HL-60/S4 (cell line): ENCODE measurements at regions not wholly inside any gene's neighbourhood (a gene's known extent, or its start where the extent isn't known, plus 50 kb on each side); places are given as distances from the start of the nearest gene placed in this dataset.

ENCODE experiments used
- in situ Hi-C: fragments of 300-500 bp; cut with MboI; formaldehyde crosslinking; loops from 2 replicates; pipeline ENCODE4 v1.14.3; 2022; ENCODE audit warnings: low sequenced_read_pairs

DNA sequence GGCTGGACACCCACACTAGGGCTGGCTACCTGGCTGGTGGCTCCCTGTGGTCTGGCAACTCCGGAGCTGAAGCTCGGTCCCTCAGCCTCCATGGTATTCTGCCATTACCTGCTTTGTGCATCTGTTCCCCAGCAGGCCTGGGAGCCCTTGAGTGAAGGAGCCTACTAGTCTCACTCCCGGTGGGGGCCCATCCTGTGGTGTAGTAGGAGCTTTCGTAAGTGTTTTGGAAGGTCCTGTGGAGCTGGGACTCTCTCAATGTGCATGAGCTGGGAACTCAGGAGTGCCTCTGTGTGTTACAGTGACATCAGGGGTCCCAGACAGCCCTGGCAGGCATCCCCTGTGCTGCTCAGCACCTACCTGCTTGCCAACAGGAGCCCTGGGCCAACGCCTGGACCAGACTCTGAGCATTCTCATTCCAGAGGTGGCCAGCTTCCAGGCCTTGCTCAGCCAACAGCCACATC is 267.1 kb downstream of the GADD45G start:
- in situ Hi-C loops: no loop called here

DNA sequence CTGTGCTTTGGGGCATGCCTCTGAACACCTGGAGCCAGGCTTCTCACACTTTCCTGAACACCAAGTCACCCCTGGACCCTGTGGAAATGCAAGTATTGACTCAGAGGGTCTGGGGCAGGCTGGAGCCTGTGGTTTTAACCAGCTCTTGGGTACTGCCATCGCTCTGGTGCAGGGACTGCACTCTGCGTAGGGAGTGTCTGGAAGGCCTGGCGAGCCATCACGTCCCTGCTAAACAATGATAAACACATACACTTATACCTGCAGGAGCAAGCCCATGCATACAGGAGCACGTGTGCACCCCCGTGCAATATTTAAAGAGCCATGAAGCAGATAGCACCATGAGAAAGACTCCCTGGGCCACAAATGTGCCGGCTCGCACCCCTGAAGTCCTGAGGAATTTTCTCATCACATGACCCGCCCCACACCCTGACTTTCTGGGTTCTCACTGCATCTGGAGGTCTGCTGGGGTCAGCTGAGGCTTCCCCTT is 267.7 kb downstream of the GADD45G start:
- in situ Hi-C loops: no loop called here

DNA sequence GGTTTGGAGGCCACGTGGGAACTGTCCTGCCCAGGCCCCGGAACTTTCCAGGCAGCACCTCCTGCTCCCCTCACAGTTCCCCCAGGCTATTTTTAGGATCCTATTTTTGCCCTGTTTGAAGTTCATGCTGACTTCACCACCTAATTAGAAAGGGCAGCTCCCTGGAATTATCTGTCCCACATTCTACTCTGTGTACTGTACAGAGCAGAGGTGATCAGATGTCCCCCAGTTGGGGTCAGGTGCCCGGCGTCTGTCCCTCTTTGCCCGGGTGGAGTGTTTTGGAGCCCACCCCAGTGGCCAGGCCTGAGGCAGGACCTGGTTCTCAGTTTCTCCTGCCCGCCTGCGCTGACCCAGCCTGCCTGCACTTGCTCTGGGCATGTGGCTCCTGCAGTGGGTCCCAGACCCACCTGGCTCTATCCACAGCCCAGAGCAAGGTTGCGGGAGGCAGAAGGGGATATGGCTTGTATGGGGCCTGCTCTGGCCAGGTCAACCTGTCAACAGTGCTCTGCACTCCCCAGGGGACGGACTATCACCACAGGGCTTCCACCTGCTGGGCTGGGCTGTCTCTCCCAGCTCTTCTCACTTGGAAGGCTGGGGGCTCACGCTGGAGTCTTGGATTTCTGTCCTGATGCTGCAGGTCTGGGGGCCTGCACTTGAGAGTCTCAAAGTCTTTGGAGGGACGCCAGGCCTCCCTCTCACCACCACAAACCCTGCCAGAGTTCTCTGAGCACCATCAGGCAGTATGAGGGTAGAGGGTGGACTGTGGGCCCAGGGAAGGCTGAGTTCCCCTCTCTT is 268.3 kb downstream of the GADD45G start:
- in situ Hi-C loops: no loop called here

DNA sequence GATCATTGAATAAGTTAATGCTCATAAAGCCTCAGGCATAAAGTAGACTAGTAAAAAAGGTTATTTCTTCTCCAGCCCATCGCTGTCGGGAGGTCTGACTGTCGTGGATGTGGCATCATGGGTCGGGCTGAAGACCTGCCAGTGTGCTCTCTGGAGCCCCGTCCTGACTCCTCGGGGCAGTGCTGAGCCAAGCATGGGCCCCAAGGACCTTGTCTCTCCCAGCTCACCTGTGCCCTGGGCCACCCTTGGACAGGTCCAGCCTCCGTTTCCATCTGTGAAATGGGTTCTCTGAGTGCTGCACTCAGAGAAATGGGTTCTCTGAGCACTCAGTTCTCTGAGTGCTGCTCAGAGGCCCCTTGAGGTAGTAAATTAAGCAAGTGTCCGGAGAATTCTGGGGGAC is 269.0 kb downstream of the GADD45G start:
- in situ Hi-C loops: no loop called here

DNA sequence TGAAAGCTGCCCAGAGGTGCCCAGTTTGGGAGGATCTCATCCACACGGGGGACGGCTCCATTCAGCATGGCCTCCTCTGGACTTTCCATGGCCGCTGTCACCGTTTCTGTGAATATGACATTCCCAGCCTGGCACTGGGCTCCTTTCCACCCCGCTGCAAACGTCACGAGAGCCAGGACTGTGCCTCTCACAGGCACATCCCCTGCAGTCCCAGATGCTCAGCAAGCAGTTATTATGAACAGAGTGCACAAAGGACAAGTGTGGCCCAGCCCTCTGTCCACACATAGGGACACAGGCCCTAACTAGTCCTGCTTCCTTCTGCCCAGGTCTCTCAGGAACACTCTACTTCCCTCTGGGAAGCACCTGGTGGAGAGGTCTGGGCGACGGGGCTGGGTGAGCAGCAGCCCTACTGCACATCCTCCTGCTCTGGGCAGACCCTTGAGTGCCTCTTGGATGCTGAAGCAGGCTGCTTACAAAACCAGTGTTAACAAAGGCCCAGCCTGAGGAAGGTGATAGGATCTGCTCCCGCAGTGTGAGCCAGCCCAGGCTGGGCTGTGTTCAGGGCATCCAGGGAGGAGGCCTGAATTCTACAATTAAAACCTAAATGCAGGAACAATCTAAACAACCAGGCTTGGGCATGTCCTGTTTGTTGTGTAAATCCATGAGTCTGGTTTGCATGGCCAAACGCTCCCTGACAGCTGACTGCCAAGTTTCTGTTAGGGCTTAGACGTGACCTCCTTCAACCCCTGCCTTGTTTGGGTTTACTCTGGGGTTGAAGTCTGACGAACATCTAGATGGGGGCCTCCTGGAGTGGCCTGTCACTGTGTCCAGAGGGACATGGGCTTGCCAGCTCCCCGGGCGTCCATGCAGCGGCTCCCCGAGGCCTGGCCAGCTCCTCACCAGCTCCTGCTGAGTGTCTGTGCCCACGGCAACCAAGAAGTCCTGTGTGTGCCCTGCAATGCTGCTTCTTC is 269.8 kb downstream of the GADD45G start:
- in situ Hi-C loops: no loop called here

DNA sequence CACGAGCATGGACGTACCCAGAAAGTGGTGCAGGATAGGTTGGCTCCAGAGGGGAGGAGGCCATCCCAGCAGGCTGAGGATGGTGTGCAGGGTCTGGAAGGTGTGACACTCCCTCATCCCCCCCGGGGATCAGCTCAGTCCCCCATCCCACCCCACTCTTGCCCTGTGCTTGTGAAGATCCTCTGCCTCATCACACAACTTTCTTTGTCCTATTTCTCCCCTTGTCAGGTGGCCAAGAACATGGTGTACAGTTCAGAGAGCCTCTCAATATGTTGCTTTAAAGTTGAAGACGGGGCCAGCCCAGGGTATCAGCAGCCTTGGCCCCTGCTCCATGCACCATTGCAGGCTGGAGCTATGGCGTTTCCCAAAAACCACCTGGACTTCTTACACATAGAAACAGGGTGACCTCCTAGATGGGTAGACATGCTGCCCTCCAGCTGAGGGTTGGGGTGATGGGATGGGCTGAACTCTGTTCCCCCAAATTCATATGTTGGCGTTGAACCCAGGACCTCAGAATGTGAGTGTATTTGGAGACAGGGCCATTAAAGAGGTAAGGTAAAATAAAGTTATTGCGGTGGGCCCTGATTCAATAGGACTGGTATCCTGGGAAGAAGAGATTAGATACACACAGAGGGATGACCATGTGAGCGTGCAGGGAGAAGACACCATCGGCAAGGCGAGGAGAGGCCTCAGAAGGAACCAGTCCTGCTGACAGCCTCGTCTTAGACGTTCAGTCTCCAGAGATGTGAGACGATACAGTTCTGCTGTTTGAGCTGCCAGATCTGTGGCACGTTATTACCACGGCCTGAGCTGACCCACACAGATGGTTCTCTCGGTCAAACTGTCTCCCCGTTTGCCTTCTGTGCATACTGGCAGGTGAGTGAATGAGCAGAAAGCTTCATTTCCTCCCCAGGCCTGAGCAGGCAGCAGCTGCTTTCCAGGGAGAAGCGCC is 272.5 kb downstream of the GADD45G start:
- in situ Hi-C loops: no loop called here

DNA sequence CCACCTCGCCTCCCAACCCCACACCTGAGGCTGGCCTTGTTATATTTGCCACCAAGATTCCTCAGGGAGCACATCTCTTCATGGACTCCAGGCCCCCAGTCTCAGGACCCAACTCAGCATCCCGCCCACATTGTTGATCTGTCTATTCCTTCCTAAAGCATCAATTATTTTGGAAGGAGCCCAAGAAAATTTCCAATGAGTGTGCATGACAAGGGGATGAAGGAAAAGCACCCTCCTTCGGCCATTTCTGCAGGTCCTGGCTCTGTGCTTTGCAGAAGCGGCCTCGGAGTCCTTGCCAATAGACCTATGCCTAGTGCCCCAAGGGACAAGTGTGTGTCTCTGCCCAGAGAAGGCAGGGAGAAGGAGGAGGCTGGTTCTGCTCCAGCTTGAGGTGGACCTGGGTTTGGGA is 273.2 kb downstream of the GADD45G start:
- in situ Hi-C loops: no loop called here

DNA sequence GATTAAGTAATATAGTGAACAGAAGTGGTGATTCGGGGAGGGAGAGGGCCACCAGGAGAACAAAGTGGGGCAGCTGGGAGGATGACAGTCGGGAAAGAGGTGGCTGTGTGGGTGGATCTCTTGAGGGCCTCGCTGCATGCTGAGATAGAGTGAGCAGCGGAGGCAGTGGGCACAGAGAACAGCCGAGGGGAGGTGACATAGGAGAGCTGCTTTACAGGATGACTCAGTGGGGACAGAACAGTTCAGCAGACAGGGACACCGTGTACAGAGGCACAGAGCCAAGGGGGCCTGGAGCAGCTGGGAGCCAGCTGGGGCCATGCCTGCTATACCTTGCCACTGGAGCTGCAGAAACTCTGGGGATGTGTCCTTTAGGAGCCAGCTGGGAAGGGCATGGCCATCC is 273.9 kb downstream of the GADD45G start:
- in situ Hi-C loops: no loop called here

DNA sequence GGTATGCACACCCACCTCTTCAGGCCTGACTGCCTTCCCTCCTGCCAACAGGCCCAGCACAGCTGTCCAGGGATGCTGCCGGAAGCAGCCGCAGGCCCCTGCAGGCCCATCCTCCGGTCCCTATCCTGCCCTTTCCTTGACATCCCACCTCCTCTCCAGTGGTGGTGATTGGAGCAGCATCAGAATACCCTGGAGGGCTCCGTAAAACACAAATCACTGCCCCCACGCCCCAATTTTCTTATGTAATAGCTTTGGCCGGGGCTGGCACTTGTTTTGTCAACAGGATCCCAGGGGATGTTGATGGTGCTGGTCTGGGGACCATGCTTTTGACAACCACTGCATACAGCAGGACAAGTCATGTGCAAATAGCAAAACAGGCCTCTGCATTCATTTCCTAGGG is 274.5 kb downstream of the GADD45G start:
- in situ Hi-C loops: no loop called here

DNA sequence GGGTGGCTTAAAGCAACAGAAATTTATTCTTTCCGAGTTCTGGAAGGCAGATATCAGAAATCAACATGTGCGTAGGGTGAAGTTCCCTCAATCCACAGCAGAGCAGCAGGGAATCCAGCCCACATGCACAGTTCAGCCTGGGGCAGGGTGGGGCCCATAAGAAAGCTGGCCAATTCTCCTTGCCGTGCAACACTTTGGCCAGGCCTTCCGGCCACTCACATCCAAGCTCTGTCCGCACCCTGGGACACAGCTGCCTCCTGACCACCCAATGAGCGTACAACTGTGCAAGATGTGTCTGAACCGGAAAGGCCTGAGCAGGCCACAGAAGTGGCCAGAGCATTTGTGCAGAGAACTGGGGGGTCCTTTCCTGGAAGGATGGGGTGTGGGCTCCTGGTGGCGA is 274.9 kb downstream of the GADD45G start:
- in situ Hi-C loops: no loop called here

DNA sequence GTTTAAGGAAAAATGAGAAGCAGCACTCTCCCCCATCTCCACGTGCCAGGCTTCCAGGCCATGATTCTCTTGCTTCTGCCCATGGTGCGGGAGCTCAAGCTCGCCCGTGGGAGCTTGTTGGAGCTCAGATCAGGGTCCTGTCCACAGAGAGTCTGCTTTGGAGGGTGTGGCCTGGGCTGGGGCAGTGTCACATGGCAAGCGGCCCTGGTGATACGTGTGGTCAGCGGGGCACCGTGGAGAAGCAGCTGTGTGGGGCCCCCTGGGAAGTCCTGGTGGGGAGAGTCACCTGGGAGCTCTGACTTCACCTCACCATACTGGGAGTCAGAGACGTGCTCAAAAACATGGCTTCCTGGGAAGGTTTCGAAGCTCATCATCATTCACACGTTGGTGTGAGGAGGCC is 275.3 kb downstream of the GADD45G start:
- in situ Hi-C loops: no loop called here

DNA sequence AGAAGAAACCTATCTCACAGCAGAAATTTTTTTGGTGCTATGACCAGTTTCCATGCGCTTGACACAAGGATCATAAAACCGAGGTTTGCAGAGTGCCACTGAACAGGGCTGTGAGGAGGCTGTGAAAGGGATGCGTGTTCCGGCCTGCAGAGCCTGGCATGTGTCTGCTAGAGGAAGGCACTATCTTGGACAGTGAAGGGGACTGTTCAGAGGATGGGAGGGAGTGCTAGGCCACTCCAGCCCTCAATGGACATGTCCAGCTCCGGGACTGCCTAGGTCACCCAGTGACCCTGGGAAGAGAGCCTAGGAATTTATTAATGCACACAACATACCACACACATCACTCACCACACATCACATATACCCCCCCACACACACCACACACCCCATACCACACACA is 275.9 kb downstream of the GADD45G start:
- in situ Hi-C loops: no loop called here

DNA sequence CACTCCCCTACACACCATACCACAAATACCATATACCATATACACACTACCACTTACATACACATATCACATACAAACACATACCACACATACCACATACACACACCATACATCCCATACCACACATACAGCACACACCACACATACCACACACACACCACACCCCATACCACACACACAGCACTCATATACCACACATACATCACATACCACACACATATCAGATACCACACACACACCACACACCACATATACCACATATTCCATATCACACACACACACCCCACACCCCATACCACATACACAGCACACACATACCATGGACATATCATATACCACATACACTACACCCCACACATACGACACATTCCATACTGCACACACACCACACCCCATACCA is 276.6 kb downstream of the GADD45G start:
- in situ Hi-C loops: no loop called here

DNA sequence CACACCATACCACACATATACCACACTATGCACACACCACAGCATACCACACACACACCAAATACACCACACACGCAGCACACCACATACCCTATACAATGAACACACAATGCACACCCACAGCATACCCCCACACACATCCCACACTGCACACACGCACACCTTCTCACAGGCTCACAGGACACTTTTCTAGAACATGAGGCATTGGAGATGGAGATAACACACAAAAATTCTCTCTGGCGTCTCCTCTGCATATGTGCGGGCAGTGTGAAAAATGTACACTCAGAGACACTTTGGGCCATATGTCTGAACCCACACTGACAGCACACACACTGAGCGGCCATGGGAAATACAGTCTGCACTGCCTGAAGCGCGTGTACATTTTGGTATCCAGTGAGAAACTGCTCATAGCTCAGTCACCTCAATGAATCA is 278.1 kb downstream of the GADD45G start:
- in situ Hi-C loops: no loop called here

DNA sequence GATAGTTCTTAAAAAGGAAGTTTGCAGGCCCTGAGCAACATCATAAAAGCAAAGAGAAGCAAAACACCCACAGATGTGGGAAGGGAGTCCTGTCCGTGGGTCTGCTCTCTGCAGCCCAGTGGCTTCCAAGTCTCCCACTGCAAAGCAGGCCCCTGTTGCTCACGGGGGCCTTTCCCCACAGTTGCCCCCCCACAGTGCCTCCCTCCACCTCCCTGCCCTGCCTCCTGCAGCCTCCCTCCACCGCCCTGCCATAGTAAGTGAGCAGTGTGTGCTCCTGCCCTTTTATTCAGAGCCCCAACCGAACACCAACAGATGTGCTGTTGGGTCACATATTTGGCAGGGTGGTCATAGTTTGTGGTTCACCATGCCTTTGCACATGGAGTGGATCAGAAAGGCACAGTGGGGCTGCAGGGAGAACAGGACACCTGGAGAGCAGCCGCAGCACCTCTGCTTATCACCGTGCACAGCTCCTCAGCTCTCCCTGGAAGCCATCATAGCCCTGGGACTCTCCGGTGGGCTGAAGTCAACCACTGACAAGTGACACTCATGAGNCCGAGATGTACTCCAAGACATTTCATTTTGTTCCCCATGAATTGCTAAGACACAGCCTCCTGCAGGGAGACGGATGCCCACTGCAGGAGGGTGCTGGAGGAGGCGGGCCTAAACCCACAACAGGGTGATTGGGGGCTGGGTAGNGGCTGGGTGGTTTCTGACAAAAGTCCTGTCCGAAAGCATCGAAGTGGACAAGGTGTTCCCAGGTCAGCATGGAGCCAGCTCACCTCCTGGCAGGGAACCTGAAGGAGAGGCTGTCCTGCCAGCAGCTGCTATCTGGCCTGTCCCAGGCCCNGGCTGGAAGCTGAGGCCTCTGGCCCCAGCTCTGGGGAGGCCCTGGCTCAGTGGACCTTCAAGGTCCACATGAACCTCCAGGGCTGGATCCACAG is 278.9 kb downstream of the GADD45G start:
- in situ Hi-C loops: no loop called here

DNA sequence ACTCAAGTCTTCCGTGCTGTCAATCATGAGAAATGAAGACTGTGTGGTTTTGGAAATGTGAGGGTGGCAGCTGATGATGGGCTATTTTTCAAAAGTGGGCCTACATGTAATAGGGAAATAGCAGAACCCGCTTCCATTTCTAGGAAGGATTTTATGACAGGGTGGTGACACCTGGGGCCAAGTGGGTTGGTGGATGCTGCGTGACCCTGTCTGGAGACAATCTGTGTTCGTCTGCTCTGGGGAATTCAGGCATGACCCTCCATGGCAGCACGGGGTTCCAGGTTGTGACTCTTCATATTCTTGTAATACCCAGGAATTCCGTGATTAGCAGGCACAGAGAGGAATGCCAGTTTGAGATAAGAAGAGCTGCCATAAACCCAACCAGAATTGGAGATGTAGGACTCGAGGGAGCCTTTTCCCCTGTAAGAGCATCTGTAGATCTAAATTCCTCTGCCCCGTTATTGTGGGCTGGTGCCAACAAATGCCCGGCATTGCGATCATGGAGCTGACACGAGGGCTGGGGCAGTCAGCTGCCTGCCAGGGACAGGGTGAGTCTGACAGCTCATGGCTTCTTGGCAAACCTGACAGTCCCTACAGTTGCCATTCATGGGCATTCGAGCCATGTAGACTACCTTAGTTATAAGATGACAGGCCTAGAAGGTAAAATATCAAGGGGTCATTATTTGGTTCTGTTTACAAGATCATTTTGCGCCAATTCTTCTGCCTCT is 279.7 kb downstream of the GADD45G start:
- in situ Hi-C loops: no loop called here

DNA sequence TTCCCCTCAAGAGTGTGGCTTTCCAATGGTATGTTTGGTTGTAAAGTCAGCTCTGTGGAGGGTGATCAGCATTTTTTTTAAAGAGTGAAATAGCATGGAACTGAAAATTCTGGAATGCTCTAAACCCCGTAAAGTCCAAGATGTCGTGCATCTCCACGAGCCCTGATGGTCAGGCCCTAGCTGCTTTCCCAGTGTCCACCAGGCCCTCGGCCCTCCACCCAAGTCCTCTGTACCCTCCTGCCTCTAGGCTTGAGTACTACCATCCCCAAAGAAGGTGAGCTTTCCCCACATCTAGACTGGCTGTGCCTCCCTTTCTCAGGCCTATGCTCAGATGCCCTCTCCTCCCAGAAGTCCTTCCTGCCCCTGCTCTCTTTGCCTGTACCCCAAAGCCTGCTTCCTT is 280.3 kb downstream of the GADD45G start:
- in situ Hi-C loops: no loop called here

DNA sequence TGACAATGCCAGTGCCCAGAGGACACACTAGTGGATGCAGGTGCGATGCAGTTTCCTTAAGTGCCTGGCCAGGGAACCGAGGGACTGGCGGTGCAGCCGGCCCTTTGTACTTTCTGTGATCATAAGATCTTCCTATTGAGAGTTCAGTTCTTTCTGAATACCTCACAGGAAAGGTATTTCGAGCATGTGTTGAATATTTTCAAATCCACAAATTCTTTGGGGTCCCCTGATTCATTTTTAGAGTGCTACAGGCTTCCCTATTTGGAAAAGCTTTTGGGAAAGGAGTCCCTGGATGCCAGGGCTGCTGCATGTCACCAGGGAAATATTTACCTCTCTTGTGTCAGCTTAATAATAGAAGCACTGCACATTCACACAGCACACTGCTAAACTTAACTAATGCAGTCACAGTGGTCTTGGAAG is 281.5 kb downstream of the GADD45G start:
- in situ Hi-C loops: no loop called here

DNA sequence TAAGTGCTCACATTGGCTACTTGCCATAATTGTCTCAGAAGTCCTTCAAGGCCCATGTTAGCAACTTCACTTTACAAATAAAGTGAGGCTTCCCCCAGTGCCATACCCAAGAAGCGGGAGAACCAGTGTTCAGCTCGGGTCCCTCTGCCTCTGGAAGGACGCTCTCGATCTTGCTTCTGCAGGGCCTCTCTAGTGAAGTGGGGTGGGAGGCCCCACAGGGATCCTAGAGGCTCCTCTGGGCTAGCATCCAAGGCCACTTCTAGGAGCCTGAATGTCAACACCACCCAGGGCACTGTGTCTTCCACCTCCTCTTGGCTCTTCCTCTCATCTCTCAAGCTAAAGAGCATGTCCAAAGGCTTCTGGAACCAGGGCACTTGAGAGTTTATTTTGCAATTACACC is 282.5 kb downstream of the GADD45G start:
- in situ Hi-C loops: no loop called here
